K562 (cell line): ENCODE measurements at regions not wholly inside any gene's neighbourhood (a gene's known extent, or its start where the extent isn't known, plus 50 kb on each side); places are given as distances from the start of the nearest gene placed in this dataset.

Experiments used
- ATAC-seq: fragments of 200-7000 bp; cut with Tn5 transposase; 3 replicates; pipeline ENCODE4 v1.9.1; 2020; ENCODE audit warnings: moderate library complexity
- BruUV-seq: library from RNA; stranded (reverse); fragments of 400-500 nt; replicated peaks from 2 replicates; lab custom pipeline; 2021; lab: Mats Ljungman, UMichigan
- CTCF ChIA-PET: fragments of 300-600 bp; formaldehyde crosslinking; extraction: SDS; loops from one replicate; lab custom pipeline; 2021; ENCODE audit warnings: low intra/inter-chr PET ratio; lab: Yijun Ruan, JAX
- POLR2A ChIA-PET: fragments of 300-600, 350-650 bp; sonication (Branson Sonifier 250); formaldehyde crosslinking; extraction: SDS; loops from one replicate; lab custom pipeline; 2021; ENCODE audit warnings: antibody characterized with exemption, inconsistent platforms; lab: Yijun Ruan, JAX
- DNase-seq, 4 experiments: peaks; one replicate each; pipeline versions ENCODE4 v3.0.0 to v3.0.0-alpha.2; 2011 to 2018; ENCODE audit warnings: low spot score in 3 of 4, mixed read lengths in 3 of 4; ENCODE audit errors: extremely low read depth in 1 of 4
- FAIRE-seq: peaks from 2 replicates; lab custom pipeline; 2011; peaks lifted over from hg19 to GRCh38; lab: Jason Lieb, UNC
- H2AFZ ChIP-seq: 2 replicates; pipeline ENCODE4 v1.6.0; 2011; ENCODE audit warnings: low read depth, low read length, control low read depth, inconsistent platforms
- H3K27ac ChIP-seq: fragments of 200-600 bp; 3 replicates; pipeline ENCODE4 v1.8.0; 2011; ENCODE audit warnings: low read depth, mild to moderate bottlenecking, control low read depth, inconsistent platforms, low read length, moderate library complexity, mixed read lengths; ENCODE audit errors: extremely low read depth
- H3K27me3 ChIP-seq, 2 experiments: fragments of 300-600 bp in 1 of 2; 2 replicates in 1 of 2; 3 replicates in 1 of 2; pipeline versions ENCODE4 v1.6.0 to v1.8.0; 2011; ENCODE audit warnings: inconsistent platforms in 2 of 2, low read length in 2 of 2, mild to moderate bottlenecking in 1 of 2, mixed read lengths in 1 of 2, moderate library complexity in 1 of 2; ENCODE audit not compliant: control insufficient read depth in 2 of 2, insufficient read depth in 2 of 2
- H3K36me3 ChIP-seq: fragments of 300-600 bp; 3 replicates; pipeline ENCODE4 v1.8.0; 2011; ENCODE audit warnings: mild to moderate bottlenecking, low read length, inconsistent platforms; ENCODE audit not compliant: control insufficient read depth, insufficient read depth
- H3K4me1 ChIP-seq, 2 experiments: fragments of 200-600 bp in 1 of 2; replicated peaks in 1 of 2; 2 replicates in 1 of 2; 3 replicates in 1 of 2; pipeline versions ENCODE4 v1.5.1 to v1.8.0; 2011; ENCODE audit warnings: inconsistent platforms in 2 of 2, low read length in 2 of 2, mild to moderate bottlenecking in 1 of 2, mixed read lengths in 1 of 2, moderate library complexity in 1 of 2; ENCODE audit not compliant: control insufficient read depth in 2 of 2, insufficient read depth in 2 of 2
- H3K4me2 ChIP-seq: 2 replicates; pipeline ENCODE4 v1.6.1; 2011; ENCODE audit warnings: low read length, control low read depth, inconsistent platforms, mixed read lengths; ENCODE audit not compliant: insufficient read depth
- H3K4me3 ChIP-seq: fragments of 200-600 bp; sonication (generic), shearing (Covaris generic); 2 replicates; pipeline ENCODE4 v1.5.1; 2016; ENCODE audit warnings: control low read depth, inconsistent platforms
- H3K79me2 ChIP-seq: fragments of 200-600 bp; 3 replicates; pipeline ENCODE4 v1.8.0; 2011; ENCODE audit warnings: low read length, inconsistent platforms; ENCODE audit not compliant: control insufficient read depth, insufficient read depth
- H3K9ac ChIP-seq, 2 experiments: 2 replicates each; pipeline versions ENCODE4 v1.6.0 to v1.6.1; 2011; ENCODE audit warnings: low read depth in 2 of 2, low read length in 2 of 2, control low read depth in 1 of 2, inconsistent platforms in 1 of 2, mild to moderate bottlenecking in 1 of 2, mixed read lengths in 1 of 2; ENCODE audit not compliant: insufficient read depth in 1 of 2
- H3K9me1 ChIP-seq: one replicate; pipeline ENCODE4 v1.6.0; 2011; ENCODE audit warnings: inconsistent platforms, mild to moderate bottlenecking, low read length, moderate library complexity; ENCODE audit not compliant: control insufficient read depth, insufficient read depth
- H3K9me3 ChIP-seq: replicated peaks from 2 replicates; pipeline ENCODE4 v1.5.1; 2011; ENCODE audit warnings: low read depth, low read length, inconsistent platforms; ENCODE audit not compliant: control insufficient read depth, insufficient read depth
- H4K20me1 ChIP-seq: replicated peaks from 2 replicates; pipeline ENCODE4 v1.6.1; 2011; ENCODE audit warnings: low read length, inconsistent platforms, mixed read lengths; ENCODE audit not compliant: control insufficient read depth, insufficient read depth
- BRD4 ChIP-seq: fragments of 200-600 bp; sonication (generic); IDR thresholded peaks from 2 replicates; pipeline ENCODE4 v1.6.1; 2017; ENCODE audit warnings: inconsistent platforms
- BRD9 ChIP-seq: fragments of 450-650 bp; IDR thresholded peaks from 2 replicates; pipeline ENCODE4 v1.6.1; 2018; ENCODE audit warnings: low read depth; ENCODE audit not compliant: partially characterized antibody
- CBX2 ChIP-seq: fragments of 200-600 bp; sonication (generic); IDR thresholded peaks from one replicate; pipeline ENCODE4 v1.6.1; 2012; ENCODE audit warnings: mild to moderate bottlenecking, low read length, inconsistent platforms; ENCODE audit not compliant: insufficient read depth, poor library complexity, severe bottlenecking
- CTCF ChIP-seq, 3 experiments: IDR thresholded peaks in 2 of 3; conservative IDR thresholded peaks in 1 of 3; 2 replicates each; pipeline ENCODE4 v1.5.1; 2011 to 2012; ENCODE audit warnings: low read length in 3 of 3, mild to moderate bottlenecking in 3 of 3, control low read depth in 2 of 3, improper control_type of control experiment in 1 of 3, inconsistent platforms in 1 of 3, low read depth in 1 of 3, mixed read lengths in 1 of 3, moderate library complexity in 1 of 3; ENCODE audit not compliant: insufficient read depth in 2 of 3
- EP300 ChIP-seq: IDR thresholded peaks from 2 replicates; pipeline ENCODE4 v1.6.1; 2012; ENCODE audit warnings: low read length, improper control_type of control experiment
- SUPT5H ChIP-seq: fragments of 450-650 bp; IDR thresholded peaks from 2 replicates; pipeline ENCODE4 v1.6.1; 2016
- TFAM ChIP-seq: fragments of 250-450 bp; sonication (Bioruptor Pico); conservative IDR thresholded peaks from 2 replicates; pipeline ENCODE4 v1.5.0; 2021; ENCODE audit warnings: mild to moderate bottlenecking, moderate library complexity
- TRIM28 ChIP-seq: fragments of 450-650 bp; IDR thresholded peaks from 2 replicates; pipeline ENCODE4 v1.6.1; 2017
- ZC3H4 ChIP-seq: sonication (generic); formaldehyde crosslinking; IDR thresholded peaks from 2 replicates; pipeline ENCODE4 v1.9.0; 2021; ENCODE audit warnings: missing genetic modification reagents, borderline replicate concordance
- ZNF175 ChIP-seq: fragments of 200-800 bp; sonication (Bioruptor generic); IDR thresholded peaks from 2 replicates; pipeline ENCODE4 v1.6.1; 2016; ENCODE audit warnings: low read depth, mild to moderate bottlenecking, missing genetic modification characterization, missing compliant biosample characterization
- ZNF282 ChIP-seq: sonication (generic); formaldehyde crosslinking; IDR thresholded peaks from 2 replicates; pipeline ENCODE4 v1.8.1; 2023; ENCODE audit warnings: missing genetic modification reagents
- ZNF41 ChIP-seq: fragments of 250-450 bp; sonication (Bioruptor Pico); conservative IDR thresholded peaks from 2 replicates; pipeline ENCODE4 v1.4.0; 2020; ENCODE audit warnings: mild to moderate bottlenecking
- ZNF431 ChIP-seq: sonication (generic); formaldehyde crosslinking; IDR thresholded peaks from 2 replicates; pipeline ENCODE4 v1.8.0; 2022; ENCODE audit warnings: mild to moderate bottlenecking, missing genetic modification reagents
- WGBS: fragments of 100-300 bp; shearing (Covaris generic); methylation state at CpG from one replicate; pipeline ENCODE4 v1.1.6; 2016; ENCODE audit warnings: low coverage, mixed read lengths; ENCODE audit not compliant: insufficient coverage; ENCODE audit errors: missing lambda C conversion rate; 5-methylcytosine and 5-hydroxymethylcytosine counted together
- in situ Hi-C: fragments of 300-500 bp; cut with MboI; formaldehyde crosslinking; loops from 4 replicates; pipeline ENCODE4 v1.15.0; 2018; ENCODE audit warnings: inconsistent platforms, mixed read lengths
- intact Hi-C: fragments of 100-400 bp; cut with micrococcal nuclease; formaldehyde crosslinking; loops from 2 replicates; pipeline ENCODE4 v1.14.2; 2022
- TF ChIP-seq, protein P1 (sequence below): fragments of 250-450 bp; sonication (Bioruptor Pico); IDR thresholded peaks from 2 replicates; pipeline ENCODE4 v1.5.0; 2021
- TF ChIP-seq, protein P2 (sequence below): fragments of 250-450 bp; sonication (Bioruptor Pico); IDR thresholded peaks from 2 replicates; pipeline ENCODE4 v1.8.0; 2022; ENCODE audit warnings: inconsistent platforms
- TF ChIP-seq, protein P3 (sequence below): IDR thresholded peaks from 3 replicates; pipeline ENCODE4 v1.6.1; 2011; ENCODE audit warnings: borderline replicate concordance, mild to moderate bottlenecking; ENCODE audit not compliant: insufficient read length, insufficient read depth

DNA sequence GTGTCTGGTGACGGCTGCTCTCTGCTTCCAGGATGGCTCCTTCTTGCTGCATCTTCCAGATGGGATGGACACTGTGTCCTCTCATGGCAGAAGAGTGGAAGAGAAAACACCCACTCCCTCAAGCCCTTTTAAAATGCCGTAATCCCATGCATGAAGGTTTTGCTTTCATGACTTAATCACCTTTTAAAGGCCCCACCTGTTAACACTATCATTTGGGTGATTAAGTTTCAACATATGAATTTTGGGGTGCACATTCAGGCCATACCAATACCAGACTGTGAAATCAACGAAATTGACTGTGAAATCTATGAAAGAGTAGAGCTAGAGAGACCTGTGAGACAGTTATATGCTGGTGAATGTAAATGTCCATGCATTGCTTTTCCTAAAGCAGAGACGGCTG, 374.3 kb upstream of the CHD6 start:
- Histone ChIP-seq H2AFZ (no peak overlapping the region), H3K9ac (no peak overlapping the region), H3K9me3 (no peaks in the 10 kb centered on the region), H3K79me2 (no peaks in the 10 kb centered on the region), H3K36me3 (no peaks in the 10 kb centered on the region), H3K9me1 (no peaks in the 10 kb centered on the region), H3K4me1 (no peaks in the 10 kb centered on the region), H3K4me2 (no peak overlapping the region), H3K27ac (no peak overlapping the region), H4K20me1 (no peaks in the 10 kb centered on the region), H3K27me3 (peaks cover 0 to 2% of the 10 kb centered on the region in 2 experiments; a peak in 1 of 5 replicates), H3K4me3 (no peak overlapping the region)
- FAIRE-seq (no peak), ATAC-seq (no peak), DNase-seq (no peak)
- ChIA-PET CTCF (no interaction called here), POLR2A (no interaction called here)
- intact Hi-C loops (no loop called here), in situ Hi-C loops (no loop called here)
- 0% methylated on average over 4 of the region's 4 CpGs for WGBS
- no TSS peak for BruUV-seq
- TF ChIP-seq CTCF (IDR thresholded peaks at IDR 0.05 in 2 of 3, conservative IDR thresholded peaks at IDR 0.05 in 1 of 3; ENCODE audit: insufficient read depth in 2 of 3, low read depth in 1 of 3, low read length in 3 of 3): no peak
- no peak for TF ChIP-seq EP300
- no peak for TF ChIP-seq TFAM (CRISPR knock-in tag)
- no peak for TF ChIP-seq SUPT5H
- no peak for TF ChIP-seq TRIM28
- TF ChIP-seq CBX2: no peak
- TF ChIP-seq, protein P1, sequence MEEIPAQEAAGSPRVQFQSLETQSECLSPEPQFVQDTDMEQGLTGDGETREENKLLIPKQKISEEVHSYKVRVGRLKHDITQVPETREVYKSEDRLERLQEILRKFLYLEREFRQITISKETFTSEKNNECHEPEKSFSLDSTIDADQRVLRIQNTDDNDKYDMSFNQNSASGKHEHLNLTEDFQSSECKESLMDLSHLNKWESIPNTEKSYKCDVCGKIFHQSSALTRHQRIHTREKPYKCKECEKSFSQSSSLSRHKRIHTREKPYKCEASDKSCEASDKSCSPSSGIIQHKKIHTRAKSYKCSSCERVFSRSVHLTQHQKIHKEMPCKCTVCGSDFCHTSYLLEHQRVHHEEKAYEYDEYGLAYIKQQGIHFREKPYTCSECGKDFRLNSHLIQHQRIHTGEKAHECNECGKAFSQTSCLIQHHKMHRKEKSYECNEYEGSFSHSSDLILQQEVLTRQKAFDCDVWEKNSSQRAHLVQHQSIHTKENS: no peak
- no peak for TF ChIP-seq BRD9
- TF ChIP-seq, protein P2, sequence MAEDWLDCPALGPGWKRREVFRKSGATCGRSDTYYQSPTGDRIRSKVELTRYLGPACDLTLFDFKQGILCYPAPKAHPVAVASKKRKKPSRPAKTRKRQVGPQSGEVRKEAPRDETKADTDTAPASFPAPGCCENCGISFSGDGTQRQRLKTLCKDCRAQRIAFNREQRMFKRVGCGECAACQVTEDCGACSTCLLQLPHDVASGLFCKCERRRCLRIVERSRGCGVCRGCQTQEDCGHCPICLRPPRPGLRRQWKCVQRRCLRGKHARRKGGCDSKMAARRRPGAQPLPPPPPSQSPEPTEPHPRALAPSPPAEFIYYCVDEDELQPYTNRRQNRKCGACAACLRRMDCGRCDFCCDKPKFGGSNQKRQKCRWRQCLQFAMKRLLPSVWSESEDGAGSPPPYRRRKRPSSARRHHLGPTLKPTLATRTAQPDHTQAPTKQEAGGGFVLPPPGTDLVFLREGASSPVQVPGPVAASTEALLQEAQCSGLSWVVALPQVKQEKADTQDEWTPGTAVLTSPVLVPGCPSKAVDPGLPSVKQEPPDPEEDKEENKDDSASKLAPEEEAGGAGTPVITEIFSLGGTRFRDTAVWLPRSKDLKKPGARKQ: no peak
- TF ChIP-seq ZNF282 (CRISPR knock-in tag): no peak
- TF ChIP-seq ZNF41 (CRISPR knock-in tag): no peak
- TF ChIP-seq BRD4: no peak
- TF ChIP-seq ZNF431 (CRISPR knock-in tag): no peak
- no peak for TF ChIP-seq ZNF175 (CRISPR knock-in tag)
- TF ChIP-seq, protein P3, sequence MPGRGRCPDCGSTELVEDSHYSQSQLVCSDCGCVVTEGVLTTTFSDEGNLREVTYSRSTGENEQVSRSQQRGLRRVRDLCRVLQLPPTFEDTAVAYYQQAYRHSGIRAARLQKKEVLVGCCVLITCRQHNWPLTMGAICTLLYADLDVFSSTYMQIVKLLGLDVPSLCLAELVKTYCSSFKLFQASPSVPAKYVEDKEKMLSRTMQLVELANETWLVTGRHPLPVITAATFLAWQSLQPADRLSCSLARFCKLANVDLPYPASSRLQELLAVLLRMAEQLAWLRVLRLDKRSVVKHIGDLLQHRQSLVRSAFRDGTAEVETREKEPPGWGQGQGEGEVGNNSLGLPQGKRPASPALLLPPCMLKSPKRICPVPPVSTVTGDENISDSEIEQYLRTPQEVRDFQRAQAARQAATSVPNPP: no peak
- no peak for TF ChIP-seq ZC3H4 (CRISPR knock-in tag)
